NCI-H1694 treated with DMSO at 0.1 percent for 48 hours (cell line): ENCODE measurements at regions not wholly inside any gene's neighbourhood (a gene's known extent, or its start where the extent isn't known, plus 50 kb on each side); places are given as distances from the start of the nearest gene placed in this dataset.
"Not testable (repeated sequence)": the region's sequence is repeated elsewhere in the genome, so short reads cannot be mapped to it uniquely, and the experiment has no call there.

Experiments
- DNase-seq: peaks from one replicate; lab custom pipeline; 2025; lab: John Stamatoyannopoulos, UW

DNA sequence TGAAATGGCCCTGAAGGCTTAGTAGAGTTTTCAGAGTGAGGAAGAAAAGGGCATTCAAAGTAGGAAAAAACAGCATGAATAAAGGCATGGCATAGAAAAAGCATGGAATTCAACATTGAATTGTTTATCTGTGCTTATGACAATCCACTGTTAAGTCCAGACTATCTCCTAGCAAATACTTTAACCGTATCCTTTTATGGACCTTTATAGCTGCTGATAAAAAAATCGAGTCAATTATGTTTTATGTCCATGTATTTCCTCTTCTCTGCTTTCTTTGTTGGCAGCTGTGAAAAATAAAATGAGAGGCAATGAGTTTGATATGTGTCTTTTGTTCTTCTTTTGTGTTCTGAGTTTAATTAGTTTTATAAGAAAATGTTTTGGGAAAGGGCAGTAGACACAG is 70.4 kb downstream of the TDRD15 start:
- DNase-seq, result no peak

DNA sequence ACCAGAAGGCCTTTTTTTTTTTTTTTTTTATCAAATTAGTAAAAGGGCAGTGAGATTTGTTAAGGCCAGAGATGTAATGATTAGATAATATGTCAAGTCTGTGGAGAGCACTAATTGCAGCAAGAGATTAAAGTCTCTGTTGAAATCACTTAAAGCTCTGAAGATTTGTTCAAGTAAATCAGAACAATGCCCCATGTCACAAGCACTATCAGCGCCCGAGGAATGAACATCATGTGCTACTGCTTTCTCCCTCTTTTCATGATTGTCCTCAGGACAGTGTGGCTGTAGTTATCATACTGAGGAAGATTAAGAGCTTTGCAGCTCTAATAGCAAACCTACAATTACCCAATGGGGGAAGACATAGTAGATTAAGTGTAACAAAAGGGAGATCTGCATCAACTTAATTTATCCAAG is 71.1 kb downstream of the TDRD15 start:
- DNase-seq, result no peak

DNA sequence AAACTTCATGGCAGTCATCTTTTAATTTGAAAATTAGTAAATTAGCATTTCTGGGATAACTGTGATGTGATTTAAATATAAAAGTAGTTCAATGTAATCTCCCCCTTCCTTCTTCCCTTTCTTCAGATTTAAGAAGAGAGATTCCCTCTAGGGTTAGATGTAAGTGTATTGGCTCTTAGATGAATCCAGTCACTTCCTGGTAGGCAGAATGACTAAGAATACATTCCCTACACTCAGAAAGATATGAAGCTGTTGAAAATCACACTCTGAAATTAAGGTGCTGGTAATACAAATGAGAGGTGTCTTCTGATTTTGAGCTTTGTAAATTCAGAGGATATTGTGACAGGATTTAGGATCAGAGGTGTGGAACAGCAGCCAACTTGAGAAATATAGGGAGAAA is 71.6 kb downstream of the TDRD15 start:
- no peak for DNase-seq

DNA sequence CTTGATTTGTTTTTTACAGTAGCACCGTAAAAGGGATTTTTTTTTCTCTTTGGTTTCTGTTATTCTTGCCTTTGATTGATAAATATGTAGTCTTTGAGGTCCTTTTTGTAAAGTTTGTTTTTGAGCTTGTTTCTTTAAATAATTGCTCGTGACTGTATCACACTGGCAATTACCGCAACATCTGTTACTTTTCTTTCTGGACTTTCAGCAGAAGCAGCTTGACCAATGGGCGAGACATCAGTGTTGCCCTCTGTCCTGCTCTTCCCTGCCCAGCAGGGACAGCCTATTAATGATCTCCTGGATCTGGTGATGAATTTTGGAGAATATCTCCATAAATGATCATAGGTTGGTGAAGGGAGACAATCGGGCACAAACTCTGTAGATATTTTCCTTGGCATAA is 74.9 kb downstream of the TDRD15 start:
- DNase-seq, result no peak

DNA sequence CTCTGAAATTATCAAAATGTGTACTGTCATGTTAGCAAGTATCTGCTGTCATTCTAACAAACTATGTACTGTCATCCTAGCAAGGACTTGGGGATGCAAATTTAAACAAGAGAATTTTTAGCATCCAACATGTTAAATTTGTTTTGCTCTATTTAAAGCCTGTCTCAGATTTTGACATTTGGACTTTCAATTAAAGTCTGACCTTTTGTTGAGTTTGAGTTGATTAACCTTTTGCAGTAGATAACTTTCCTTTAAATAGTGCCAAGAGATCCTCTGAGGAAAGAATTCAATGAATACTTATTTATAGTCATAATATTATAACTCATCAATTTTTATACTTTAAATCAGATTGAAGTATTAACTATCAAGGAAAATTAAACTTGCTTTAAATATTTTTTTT is 80.2 kb downstream of the TDRD15 start:
- DNase-seq, result no peak

DNA sequence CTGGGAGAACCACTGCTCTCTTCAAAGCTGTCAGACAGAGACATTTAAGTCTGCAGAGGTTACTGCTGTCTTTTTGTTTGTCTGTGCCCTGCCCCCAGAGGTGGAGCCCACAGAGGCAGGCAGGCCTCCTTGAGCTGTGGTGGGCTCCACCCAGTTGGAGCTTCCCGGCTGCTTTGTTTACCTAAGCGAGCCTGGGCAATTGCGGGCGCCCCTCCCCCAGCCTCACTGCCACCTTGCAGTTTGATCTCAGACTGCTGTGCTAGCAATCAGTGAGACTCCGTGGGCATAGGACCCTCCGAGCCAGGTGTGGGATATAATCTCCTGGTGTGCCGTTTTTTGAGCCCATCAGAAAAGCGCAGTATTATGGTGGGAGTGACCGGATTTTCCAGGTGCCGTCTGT is 90.3 kb downstream of the TDRD15 start:
- DNase-seq, result not testable (repeated sequence)

DNA sequence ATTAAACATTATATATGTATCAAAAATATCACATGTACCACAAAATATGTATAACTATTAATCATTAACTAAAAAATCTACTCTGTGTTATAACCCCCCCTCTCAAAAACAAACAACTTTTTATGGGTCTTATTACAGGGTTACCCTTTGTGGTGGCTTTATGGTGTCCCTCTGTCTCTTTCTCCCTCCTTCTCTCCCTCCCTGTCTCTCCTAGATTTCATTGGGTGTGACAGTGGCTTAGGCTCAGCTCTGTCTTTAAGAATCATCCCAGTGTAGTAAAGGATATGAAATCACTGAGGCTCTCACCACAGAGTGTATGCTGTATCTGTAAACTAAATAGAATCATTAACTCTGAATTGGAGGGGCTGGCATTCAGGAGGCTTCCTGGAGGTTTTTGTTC is 93.7 kb downstream of the TDRD15 start:
- no peak for DNase-seq

DNA sequence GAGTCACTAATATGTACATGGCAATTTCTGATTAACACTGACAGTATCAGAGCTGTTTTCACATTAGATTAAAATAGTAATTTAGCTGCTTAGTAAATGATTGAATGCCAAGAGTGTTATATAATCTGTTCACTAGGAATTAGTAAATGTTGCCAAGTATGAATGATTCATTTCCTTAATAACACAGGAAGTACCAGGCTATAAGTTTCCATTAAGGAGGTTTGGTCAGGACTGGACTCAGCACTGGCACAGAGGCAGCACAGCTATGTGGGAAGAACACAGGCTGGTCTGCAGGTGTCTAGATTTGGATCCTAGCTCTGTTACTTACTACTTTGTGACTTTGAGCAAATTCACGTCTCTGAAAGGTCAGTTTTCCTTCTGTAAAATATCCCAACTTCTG is 97.2 kb downstream of the TDRD15 start:
- DNase-seq, result no peak

DNA sequence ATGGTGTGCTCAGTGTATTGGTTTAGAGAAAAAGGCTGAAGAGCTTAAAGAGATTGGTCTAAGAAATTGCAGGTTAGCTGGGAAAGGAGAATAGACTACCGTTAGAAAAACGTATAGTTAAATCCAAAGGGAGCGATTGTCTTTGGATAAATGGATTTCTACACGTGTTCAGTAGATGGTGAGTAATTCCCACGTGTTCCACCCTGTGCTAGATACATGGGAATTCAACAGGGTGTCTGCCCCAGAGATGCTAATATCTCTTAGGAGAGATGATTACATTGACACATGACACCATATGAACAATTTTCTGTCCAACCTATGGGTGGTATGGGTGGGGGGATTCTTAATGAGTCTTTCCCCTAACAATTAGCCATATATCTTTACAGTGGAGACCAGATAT is 99.8 kb downstream of the TDRD15 start:
- DNase-seq, result no peak

DNA sequence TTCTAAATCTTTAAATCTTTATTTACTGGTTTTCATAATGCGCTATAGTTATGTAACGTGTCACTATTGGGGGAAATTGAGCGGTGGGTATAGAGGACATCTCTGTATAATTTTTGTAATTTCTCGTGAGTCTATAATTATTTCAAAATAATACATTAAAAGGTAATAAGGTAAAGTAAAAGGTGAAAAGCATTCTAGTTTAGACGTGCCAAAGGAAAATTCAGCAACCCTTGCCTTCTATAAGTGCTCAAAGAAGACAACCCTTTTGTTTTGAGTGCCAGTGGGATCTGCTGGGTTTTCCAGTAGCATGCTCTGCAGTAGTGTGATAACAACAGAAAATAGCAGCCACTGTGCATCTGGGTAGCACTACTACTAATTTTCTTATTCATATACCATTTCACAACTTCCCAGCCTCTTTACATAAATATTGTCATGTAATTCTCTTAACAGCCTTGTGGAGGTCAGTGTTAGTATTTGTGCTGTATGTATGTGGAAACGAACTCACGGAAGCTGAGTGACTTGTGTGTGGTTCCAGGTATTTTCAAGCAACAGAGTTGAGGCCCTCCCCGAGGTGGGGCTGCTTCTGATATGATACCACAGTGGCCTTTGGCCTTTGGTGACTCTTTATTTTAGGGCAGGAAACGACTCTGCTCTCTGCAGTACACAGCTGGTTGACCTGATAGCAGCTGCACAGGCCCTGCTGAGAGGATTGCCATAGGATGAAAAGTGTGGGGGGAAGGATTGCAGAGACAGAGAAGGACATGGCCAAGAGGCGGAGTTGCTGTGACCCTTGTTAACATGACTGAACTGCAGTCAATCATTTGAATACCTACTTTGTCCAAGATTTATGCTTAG is 104.5 kb downstream of the TDRD15 start:
- DNase-seq, result no peak

DNA sequence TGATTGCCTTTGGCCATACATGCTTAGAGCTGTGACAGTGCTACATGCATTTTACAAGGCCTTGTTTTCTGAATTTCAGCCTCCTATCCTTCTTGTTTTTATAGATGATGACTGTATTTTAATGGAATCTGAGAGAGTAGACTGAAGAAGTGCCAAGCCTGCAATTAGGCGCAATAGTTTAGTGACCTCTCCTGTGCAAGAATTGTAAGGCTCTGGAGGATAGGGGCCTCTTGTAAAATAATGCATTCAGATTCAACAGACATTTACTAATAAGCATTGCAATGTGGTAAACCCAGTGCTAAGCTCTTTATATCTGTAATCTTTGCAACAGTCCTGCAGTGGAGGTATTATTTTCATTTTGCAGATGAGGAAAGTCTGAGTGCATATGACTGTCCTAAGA is 105.5 kb downstream of the TDRD15 start:
- no peak for DNase-seq

DNA sequence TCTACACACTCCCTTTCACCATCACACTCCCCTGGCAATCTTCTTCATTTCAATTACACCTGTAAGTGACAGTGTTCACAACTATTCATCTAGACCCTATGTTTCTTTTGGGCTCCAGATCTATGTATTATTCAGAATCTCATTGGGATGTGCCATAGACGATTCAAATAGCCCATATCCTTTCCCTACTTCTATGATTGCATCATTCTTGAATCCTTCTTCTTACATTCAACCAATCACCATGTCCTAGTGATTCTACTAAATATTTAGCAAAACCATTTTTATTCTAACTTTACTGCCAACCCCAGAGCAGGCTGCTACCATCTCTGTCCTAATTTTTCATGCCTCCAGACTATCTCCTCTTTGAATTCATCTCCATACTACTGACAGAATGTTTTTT is 106.4 kb downstream of the TDRD15 start:
- DNase-seq, result no peak

DNA sequence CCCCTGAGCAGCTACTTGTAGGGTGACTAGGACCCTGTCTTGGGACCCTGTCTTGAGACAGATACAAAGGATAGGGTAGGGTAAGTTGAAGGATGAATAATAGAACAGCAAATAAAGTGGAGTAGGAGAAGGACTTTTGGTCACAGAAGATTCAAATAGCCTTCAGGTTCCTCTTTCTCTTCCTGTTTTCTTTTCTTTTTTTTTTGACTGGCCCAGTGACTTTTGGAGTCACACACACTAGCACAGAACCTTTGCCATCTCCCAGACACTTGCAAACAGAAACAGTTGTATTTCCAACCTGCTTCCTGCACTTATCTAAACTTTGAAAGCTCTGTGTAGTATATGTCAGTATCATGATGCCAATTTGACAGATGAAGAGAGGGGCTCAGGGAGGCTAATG is 108.2 kb downstream of the TDRD15 start:
- DNase-seq, result no peak

DNA sequence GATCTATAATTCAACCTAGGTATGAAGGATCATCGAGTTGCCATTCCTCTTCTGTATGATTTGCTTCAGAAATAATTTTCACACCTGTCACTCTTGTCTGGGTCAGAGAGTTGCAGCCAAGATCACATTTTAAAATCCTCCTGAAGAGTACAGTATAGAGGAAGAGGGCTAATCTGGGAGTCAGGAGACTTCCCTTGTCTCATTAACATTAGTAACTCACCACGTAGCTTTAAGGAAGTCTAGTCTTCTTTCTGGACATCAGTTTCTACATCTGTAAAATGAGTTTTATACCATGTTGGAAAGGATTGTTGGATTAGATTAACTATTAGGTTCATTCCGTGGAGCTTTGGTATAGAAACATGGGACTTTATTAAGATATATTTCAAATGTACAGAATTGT is 109.4 kb downstream of the TDRD15 start:
- DNase-seq, result no peak

DNA sequence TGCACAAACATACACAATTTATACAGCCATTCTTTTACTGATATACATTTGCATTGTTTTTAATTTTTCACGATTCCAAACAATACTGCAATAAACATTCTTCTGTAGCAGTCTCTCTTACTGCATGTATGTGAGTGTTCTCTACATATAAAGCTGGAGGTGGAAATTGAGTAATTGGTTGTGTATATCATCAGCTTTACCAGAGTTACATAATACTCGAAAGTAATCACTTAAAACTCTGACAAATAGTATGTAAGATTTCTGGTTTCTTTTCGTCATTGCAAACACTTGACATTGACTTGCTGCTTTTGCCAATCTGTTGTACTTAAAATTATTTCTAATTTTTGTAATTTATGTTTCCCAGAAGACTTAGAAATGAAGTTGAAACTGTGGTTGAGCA is 110.2 kb downstream of the TDRD15 start:
- no peak for DNase-seq

DNA sequence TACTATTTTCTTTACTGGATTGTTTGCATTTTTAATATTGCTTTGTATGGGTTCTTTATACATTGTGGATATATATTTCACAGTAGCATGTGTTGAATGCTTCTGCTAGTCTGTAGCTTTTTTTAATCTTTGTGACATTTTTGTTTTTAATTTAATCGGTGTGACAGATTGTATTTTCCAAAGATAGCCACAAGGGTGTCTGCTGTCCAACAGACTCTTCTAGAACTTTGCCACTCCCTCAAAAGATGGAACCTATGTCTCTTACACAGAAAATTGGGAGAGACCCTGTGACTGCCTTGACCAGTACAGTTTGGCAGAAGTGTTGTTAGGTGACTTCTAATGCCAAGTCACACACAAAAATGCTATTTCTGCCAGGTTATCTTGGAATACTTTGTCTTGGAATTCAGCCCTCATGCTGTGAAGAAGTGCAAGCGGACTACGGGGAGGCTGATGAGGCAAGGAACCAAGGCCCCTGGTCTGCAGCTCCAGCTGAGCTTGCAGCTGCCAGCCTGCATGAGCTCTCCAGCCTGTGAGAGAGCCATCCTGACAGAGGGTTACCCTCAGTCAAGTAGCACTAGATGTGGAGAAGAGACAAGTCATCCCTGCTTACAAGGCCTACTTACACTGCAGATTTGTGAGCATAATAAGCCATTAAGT is 110.8 kb downstream of the TDRD15 start:
- DNase-seq, result no peak

DNA sequence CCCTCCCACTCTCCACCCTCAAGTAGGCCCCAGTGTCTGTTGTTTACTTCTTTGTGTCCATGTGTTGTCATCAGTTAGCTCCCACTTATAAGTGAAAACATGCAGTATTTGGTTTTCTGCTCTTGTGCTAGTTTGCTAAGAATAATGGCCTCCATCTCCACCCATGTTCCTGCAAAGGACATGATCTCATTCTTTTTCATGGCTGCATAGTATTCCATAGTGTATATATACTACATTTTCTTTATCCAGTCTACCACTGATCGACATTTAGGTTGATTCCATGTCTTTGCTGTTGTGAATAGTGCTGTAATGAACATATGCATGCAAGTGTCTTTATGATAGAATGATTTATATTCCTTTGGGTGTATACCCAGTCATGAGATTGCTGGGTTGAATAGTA is 116.0 kb downstream of the TDRD15 start:
- not testable (repeated sequence) for DNase-seq

DNA sequence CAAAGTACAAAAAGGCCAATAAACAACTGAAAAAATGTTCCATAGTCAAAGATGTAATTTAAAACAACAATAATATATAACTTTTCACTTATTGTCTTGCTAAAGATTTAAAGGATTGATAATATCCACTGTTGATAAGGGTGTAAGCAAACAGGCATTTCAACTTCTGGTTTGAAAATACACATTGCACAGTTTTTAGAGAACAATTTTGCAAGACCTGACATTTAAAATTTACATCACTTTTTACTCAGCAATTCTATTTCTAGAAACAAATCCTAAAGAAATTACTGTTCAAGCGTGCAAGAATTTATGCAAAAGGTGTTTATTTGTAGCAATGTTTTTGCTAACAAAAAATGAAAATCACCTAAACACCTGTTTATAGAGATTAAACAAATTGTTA is 120.4 kb downstream of the TDRD15 start:
- no peak for DNase-seq

DNA sequence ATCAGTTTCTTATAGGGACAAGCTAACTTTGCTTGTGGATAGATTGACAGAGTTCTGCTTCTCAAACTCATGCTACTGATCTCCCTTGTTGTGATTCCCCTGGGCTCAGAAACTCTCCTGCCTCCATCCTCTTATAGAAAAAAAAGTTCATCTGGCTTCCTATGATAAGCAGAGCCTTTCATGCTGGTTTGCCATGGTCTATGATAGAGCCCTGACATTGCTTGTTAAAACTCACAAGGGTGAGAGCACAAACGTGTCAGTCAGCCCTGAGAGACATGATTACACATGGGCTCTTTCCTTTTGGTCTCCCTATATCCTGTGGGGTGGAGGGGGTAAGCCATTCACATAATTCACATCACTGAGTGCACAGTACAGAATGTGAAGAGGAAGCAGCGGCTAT is 121.8 kb downstream of the TDRD15 start:
- no peak for DNase-seq

DNA sequence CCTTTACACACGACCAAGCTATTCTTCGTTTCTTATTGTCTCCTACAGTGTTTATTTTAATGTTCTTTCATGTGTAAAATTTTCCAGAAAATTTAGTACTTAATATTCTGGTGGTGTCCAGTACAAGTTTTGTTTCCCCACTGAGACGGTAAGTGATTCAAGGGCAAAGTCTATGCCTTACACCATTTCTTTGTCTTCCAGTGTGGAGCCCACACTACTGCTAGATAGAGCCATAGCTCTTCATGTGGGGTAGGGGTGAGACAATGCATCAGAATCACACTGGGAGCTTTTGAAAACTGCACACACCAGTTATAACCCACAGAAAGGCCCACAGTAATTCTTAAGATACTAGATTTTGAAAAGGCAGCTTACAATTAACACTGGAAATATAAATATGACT is 125.6 kb downstream of the TDRD15 start:
- no peak for DNase-seq

DNA sequence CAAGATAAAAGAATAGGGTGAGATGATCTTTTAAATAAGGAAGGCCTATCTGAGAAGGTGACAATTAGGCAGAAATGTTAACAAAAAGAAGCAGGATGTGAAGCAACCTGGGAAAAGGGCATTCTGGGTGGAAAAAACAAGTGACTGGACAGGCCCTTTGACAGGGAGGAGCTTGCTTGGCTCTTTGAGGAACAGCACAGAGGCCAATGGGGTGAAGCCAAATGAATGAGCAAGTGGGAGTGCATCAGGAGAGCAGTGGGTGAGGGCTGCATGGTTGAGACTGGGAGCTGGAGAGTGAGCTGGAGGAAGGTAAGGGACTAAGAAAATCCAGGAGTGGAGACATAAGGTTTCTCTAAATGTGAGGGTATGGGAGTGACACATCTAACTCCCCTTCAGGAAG is 126.9 kb downstream of the TDRD15 start:
- no peak for DNase-seq

DNA sequence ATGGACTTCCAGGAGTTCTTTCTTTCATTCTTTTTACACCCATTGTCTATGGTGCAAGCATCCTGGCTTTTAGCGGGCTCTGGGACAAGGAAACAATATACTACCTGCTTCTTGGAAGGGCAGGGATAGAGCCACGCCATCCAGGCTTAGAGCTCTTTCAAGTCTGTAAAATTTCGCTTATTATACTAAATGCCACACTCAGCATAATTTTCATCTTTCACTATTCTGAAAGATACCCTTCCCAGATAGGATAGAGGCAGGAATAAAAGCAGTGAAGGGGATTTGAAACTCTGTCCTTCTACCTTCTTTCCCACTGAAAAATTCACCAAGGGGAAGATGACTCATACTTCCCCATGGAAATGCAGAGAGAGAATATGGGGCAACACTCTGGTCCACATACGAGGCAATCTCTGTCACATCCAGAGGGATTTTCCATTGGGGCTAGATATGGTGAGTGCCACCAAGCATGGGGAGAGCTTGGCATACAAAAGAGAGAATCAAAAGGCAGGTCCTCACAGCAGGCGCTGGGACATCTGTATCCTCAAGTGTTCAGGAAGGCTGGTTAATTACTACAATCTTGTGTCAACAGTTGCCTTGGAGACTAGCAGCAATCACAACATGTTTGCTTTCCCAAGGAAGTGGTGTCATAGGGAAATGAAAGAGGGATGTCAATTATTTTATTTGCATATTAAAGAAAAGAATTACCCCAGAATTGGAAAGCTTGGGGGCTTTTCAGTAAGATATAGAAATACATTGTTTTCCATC is 127.6 kb downstream of the TDRD15 start:
- no peak for DNase-seq
